GM12873 (cell line): ENCODE measurements at regions not wholly inside any gene's neighbourhood (a gene's known extent, or its start where the extent isn't known, plus 50 kb on each side); places are given as distances from the start of the nearest gene placed in this dataset.

Experiments
- CTCF ChIP-seq: IDR thresholded peaks from 2 replicates; pipeline ENCODE4 v1.5.1; 2012; ENCODE audit warnings: low read depth, mild to moderate bottlenecking, moderate library complexity, low read length, control low read depth; ENCODE audit not compliant: insufficient read depth; ENCODE audit errors: missing control alignments

- no peak for TF ChIP-seq CTCF
Measured at GRCh38 chr10:71134732-71135211, 77.6 kb upstream of the UNC5B start.

- TF ChIP-seq CTCF = no peak
Measured at GRCh38 chr10:71135236-71135635, 77.1 kb upstream of the UNC5B start.

DNA sequence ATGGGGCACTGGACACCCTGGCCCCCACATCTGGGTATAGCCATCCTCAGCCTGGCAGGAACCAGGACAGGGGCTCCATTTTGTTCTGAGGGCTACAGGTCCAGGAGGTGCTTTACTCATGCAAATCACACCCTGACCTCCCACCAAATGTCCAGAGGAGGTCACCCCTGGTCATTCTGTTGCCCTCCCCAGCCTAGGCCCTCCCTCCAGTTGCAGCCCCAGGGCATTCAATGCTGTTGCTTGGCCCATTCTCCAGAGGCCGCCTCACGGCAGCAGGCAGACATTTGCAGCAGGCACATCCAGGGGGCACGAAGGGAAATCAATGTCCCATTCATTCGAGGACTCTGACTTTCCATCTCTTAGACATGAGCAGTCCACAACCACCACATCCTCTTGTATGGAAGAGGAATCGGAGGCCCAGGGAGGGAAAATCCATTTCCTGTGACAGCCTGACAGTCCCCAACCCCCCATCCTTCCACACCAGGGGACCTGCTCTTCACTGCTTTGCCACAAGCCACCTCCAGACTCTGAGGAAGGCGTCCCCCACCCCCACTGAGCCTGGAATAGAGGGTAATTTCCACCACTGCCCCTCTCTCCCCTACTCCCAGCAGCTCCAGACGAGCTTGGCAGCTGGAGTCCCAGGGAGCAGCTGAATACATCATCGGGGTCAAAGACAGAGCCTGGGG, 76.2 kb upstream of the UNC5B start:
- no peak for TF ChIP-seq CTCF

DNA sequence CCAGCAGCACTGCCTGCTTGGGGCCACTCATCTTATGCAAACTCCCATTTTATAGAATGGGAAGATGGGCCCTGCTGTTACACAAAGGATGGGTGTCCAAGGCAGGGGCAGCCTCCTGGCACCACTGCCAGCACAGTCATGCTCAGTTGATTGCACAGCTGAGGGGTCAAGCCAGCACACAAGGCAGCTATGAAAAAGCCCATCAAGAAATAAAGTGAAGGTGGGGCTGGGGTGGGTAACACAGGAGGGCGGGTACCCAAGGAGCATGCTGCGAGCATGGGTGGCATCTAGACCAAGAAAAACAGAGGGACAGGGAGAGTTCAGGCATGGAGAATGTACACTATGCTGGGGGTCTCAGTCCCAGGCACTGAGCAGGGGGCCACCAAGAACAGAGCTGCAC, 74.7 kb upstream of the UNC5B start:
- no peak for TF ChIP-seq CTCF

GRCh38 chr10:71138166-71138830, 74.1 kb upstream of the UNC5B start:
- TF ChIP-seq CTCF = no peak

DNA sequence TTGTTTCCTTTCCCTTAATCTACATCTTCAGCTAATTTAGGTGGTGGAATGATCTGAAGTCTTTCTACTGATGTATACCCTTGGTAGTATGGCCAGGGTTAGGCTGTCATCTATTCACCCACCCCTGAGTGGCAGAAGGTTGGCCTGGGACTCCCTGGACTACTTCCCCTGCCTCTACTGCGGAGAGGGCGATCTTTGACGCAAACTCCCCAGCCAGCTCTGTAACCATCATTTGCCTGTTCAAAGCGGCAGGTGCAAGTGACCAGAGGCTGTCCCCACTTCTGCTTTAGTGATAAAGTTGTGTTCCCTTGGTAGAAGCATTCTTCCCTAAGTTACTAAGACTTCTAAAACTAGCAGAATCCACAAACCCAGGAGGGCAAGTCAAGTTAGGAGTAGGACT, 70.8 kb upstream of the UNC5B start:
- no peak for TF ChIP-seq CTCF

- TF ChIP-seq CTCF = no peak
Measured at GRCh38 chr10:71143170-71143569, 69.2 kb upstream of the UNC5B start.
